GM12878 (cell line): ENCODE measurements at regions not wholly inside any gene's neighbourhood (a gene's known extent, or its start where the extent isn't known, plus 50 kb on each side); places are given as distances from the start of the nearest gene placed in this dataset.

Source experiments
- ATAC-seq: fragments of 200-7000 bp; cut with Tn5 transposase; 3 replicates; pipeline ENCODE4 v1.9.1; 2020; ENCODE audit warnings: mild to moderate bottlenecking, moderate library complexity
- BruUV-seq: library from RNA; stranded (reverse); fragments of 400-500 nt; replicated peaks from 2 replicates; lab custom pipeline; 2021; lab: Mats Ljungman, UMichigan
- CTCF ChIA-PET: fragments of 300-600 bp; sonication (Branson Sonifier 250); formaldehyde crosslinking; extraction: SDS; loops from one replicate; lab custom pipeline; 2021; ENCODE audit warnings: inconsistent platforms; lab: Yijun Ruan, JAX
- POLR2A ChIA-PET: fragments of 350-600 bp; formaldehyde crosslinking; extraction: SDS; loops from one replicate; lab custom pipeline; 2021; ENCODE audit warnings: inconsistent platforms; lab: Charles Lee
- RAD21 ChIA-PET: fragments of 300-600 bp; sonication (Branson Sonifier 250); formaldehyde crosslinking; loops from one replicate; lab custom pipeline; 2023; ENCODE audit warnings: antibody characterized with exemption; ENCODE audit not compliant: unreplicated experiment; lab: Charles Lee
- SMC1A ChIA-PET: fragments of 300-600 bp; sonication (Branson Sonifier 250); formaldehyde crosslinking; loops from one replicate; lab custom pipeline; 2023; ENCODE audit not compliant: unreplicated experiment, uncharacterized antibody; lab: Charles Lee
- DNase-seq: peaks from one replicate; pipeline ENCODE4 v3.0.0-alpha.2; 2011; ENCODE audit warnings: low read depth, low spot score
- FAIRE-seq: peaks from 3 replicates; lab custom pipeline; 2011; peaks lifted over from hg19 to GRCh38; lab: Jason Lieb, UNC
- H2AFZ ChIP-seq: 2 replicates; pipeline ENCODE4 v1.6.0; 2011; ENCODE audit warnings: low read depth, low read length, control low read depth; ENCODE audit not compliant: control insufficient read depth
- H3K27ac ChIP-seq: 2 replicates; pipeline ENCODE4 v1.5.1; 2011; ENCODE audit warnings: control low read depth; ENCODE audit not compliant: control insufficient read depth, insufficient read depth
- H3K27me3 ChIP-seq, 2 experiments: replicated peaks in 1 of 2; 2 replicates each; pipeline versions ENCODE4 v1.6.0 to v1.6.1; 2011; ENCODE audit warnings: low read length in 1 of 2; ENCODE audit not compliant: control insufficient read depth in 2 of 2, insufficient read depth in 2 of 2
- H3K36me3 ChIP-seq, 2 experiments: 2 replicates each; pipeline ENCODE4 v1.5.1; 2011; ENCODE audit warnings: low read length in 1 of 2; ENCODE audit not compliant: control insufficient read depth in 2 of 2, insufficient read depth in 2 of 2
- H3K4me1 ChIP-seq: 2 replicates; pipeline ENCODE4 v1.6.1; 2011; ENCODE audit warnings: mild to moderate bottlenecking, low read length, moderate library complexity, mixed read lengths; ENCODE audit not compliant: control insufficient read depth, insufficient read depth
- H3K4me2 ChIP-seq: 2 replicates; pipeline ENCODE4 v1.6.0; 2011; ENCODE audit warnings: control low read depth; ENCODE audit not compliant: control insufficient read depth, insufficient read depth
- H3K4me3 ChIP-seq: fragments of 200-600 bp; sonication (generic); 2 replicates; pipeline ENCODE4 v1.5.1; 2016
- H3K79me2 ChIP-seq: 2 replicates; pipeline ENCODE4 v1.6.0; 2011; ENCODE audit warnings: low read length; ENCODE audit not compliant: control insufficient read depth, insufficient read depth
- H3K9ac ChIP-seq: 2 replicates; pipeline ENCODE4 v1.8.0; 2011; ENCODE audit warnings: low read length, control low read depth, mixed read lengths; ENCODE audit not compliant: control insufficient read depth, insufficient read depth
- H3K9me3 ChIP-seq: replicated peaks from 3 replicates; pipeline ENCODE4 v1.5.1; 2011; ENCODE audit warnings: mild to moderate bottlenecking, low read length; ENCODE audit not compliant: control insufficient read depth, insufficient read depth
- H4K20me1 ChIP-seq: 2 replicates; pipeline ENCODE4 v1.6.0; 2011; ENCODE audit not compliant: control insufficient read depth, insufficient read depth
- ETV6 ChIP-seq, 2 experiments: fragments of 450-650 bp in 1 of 2; IDR thresholded peaks in 1 of 2; conservative IDR thresholded peaks in 1 of 2; 2 replicates each; pipeline ENCODE4 v1.6.1; 2014; ENCODE audit warnings: antibody characterized with exemption in 1 of 2, borderline replicate concordance in 1 of 2, low read depth in 1 of 2, mild to moderate bottlenecking in 1 of 2, moderate library complexity in 1 of 2
- GATAD2B ChIP-seq: fragments of 450-650 bp; conservative IDR thresholded peaks from 2 replicates; pipeline ENCODE4 v1.6.1; 2017; ENCODE audit warnings: low read depth, mild to moderate bottlenecking, moderate library complexity
- NBN ChIP-seq: fragments of 450-650 bp; IDR thresholded peaks from 2 replicates; pipeline ENCODE4 v1.6.1; 2016
- PAX8 ChIP-seq: fragments of 450-650 bp; IDR thresholded peaks from 2 replicates; pipeline ENCODE4 v1.6.1; 2017; ENCODE audit warnings: mild to moderate bottlenecking, moderate library complexity
- RBBP5 ChIP-seq: fragments of 200-600 bp; sonication (generic); conservative IDR thresholded peaks from 2 replicates; pipeline ENCODE4 v1.6.1; 2016
- RFX5 ChIP-seq: IDR thresholded peaks from 2 replicates; pipeline ENCODE4 v1.6.1; 2011; ENCODE audit warnings: low read depth, low read length, improper control_type of control experiment
- STAT3 ChIP-seq: IDR thresholded peaks from 2 replicates; pipeline ENCODE4 v1.6.1; 2011; ENCODE audit warnings: low read depth, low read length, improper control_type of control experiment
- WGBS: methylation state at CpG from one replicate; pipeline ENCODE4 v1.1.6; 2016; ENCODE audit warnings: low lambda C conversion rate; ENCODE audit not compliant: insufficient replicate concordance, insufficient coverage; ENCODE audit errors: missing lambda C conversion rate; 5-methylcytosine and 5-hydroxymethylcytosine counted together
- in situ Hi-C: fragments of 300-500 bp; cut with MboI; formaldehyde crosslinking; loops from 9 replicates; pipeline ENCODE4 v1.14.3; 2018; ENCODE audit warnings: mixed read lengths
- intact Hi-C: fragments of 100-400 bp; cut with micrococcal nuclease; formaldehyde crosslinking; loops from one replicate; pipeline ENCODE4 v1.14.2; 2022; ENCODE audit not compliant: unreplicated experiment
- TF ChIP-seq, protein P1 (sequence below): IDR thresholded peaks from 2 replicates; pipeline ENCODE4 v1.6.1; 2012; ENCODE audit warnings: low read length, inconsistent platforms
- TF ChIP-seq, protein P2 (sequence below): fragments of 450-650 bp; IDR thresholded peaks from 2 replicates; pipeline ENCODE4 v1.6.1; 2017; ENCODE audit warnings: mild to moderate bottlenecking, moderate library complexity
- TF ChIP-seq, protein P3 (sequence below): fragments of 150-350 bp; IDR thresholded peaks from 2 replicates; pipeline ENCODE4 v1.6.1; 2016; ENCODE audit warnings: low read depth, low read length
- TF ChIP-seq, protein P4 (sequence below): IDR thresholded peaks from 2 replicates; pipeline ENCODE4 v1.6.1; 2012; ENCODE audit warnings: low read depth, low read length, improper control_type of control experiment

DNA sequence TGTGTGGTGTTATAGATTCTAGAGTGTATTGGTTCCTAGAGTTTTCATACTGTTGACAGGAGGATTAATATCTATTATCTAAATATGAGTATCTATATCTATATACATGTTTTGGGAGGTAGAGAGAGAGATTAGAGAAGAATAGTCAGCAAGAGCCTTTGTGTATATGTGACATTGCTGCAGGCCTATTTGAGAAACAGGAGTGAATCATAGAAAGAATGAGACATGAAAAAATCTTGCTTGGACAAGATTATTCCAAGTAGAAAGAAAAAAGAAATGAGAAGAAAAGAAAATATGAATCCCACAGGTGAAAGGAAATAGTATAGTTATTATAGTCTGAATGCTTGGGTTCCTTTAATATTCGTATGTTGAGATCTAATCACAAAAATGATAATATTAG is 720.4 kb downstream of the RERGL start:
- Histone ChIP-seq H3K27me3 (no peaks in the 10 kb centered on the region), H3K79me2 (no peaks in the 10 kb centered on the region), H3K4me3 (no peak overlapping the region), H3K9ac (no peak overlapping the region), H3K27ac (no peak overlapping the region), H3K4me1 (no peaks in the 10 kb centered on the region), H3K36me3 (no peaks in the 10 kb centered on the region), H3K9me3 (no peaks in the 10 kb centered on the region), H4K20me1 (no peaks in the 10 kb centered on the region), H3K4me2 (no peak overlapping the region), H2AFZ (no peak overlapping the region)
- CTCF ChIA-PET, result interaction anchor here (2.0 kb wide), 1 partner anchor 14 kb away, joined by 6 read pairs; no protein-coding TSS in a partner anchor
- POLR2A ChIA-PET, result interaction anchor here (0.5 kb wide), 1 partner anchor 518 kb away, joined by 3 read pairs; no protein-coding TSS in a partner anchor
- TF ChIP-seq, protein P1, sequence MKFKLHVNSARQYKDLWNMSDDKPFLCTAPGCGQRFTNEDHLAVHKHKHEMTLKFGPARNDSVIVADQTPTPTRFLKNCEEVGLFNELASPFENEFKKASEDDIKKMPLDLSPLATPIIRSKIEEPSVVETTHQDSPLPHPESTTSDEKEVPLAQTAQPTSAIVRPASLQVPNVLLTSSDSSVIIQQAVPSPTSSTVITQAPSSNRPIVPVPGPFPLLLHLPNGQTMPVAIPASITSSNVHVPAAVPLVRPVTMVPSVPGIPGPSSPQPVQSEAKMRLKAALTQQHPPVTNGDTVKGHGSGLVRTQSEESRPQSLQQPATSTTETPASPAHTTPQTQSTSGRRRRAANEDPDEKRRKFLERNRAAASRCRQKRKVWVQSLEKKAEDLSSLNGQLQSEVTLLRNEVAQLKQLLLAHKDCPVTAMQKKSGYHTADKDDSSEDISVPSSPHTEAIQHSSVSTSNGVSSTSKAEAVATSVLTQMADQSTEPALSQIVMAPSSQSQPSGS, result no peak
- no peak for TF ChIP-seq GATAD2B
- TF ChIP-seq, protein P2, sequence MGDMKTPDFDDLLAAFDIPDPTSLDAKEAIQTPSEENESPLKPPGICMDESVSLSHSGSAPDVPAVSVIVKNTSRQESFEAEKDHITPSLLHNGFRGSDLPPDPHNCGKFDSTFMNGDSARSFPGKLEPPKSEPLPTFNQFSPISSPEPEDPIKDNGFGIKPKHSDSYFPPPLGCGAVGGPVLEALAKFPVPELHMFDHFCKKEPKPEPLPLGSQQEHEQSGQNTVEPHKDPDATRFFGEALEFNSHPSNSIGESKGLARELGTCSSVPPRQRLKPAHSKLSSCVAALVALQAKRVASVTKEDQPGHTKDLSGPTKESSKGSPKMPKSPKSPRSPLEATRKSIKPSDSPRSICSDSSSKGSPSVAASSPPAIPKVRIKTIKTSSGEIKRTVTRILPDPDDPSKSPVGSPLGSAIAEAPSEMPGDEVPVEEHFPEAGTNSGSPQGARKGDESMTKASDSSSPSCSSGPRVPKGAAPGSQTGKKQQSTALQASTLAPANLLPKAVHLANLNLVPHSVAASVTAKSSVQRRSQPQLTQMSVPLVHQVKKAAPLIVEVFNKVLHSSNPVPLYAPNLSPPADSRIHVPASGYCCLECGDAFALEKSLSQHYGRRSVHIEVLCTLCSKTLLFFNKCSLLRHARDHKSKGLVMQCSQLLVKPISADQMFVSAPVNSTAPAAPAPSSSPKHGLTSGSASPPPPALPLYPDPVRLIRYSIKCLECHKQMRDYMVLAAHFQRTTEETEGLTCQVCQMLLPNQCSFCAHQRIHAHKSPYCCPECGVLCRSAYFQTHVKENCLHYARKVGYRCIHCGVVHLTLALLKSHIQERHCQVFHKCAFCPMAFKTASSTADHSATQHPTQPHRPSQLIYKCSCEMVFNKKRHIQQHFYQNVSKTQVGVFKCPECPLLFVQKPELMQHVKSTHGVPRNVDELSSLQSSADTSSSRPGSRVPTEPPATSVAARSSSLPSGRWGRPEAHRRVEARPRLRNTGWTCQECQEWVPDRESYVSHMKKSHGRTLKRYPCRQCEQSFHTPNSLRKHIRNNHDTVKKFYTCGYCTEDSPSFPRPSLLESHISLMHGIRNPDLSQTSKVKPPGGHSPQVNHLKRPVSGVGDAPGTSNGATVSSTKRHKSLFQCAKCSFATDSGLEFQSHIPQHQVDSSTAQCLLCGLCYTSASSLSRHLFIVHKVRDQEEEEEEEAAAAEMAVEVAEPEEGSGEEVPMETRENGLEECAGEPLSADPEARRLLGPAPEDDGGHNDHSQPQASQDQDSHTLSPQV, result no peak
- TF ChIP-seq STAT3, result no peak
- TF ChIP-seq, protein P3, sequence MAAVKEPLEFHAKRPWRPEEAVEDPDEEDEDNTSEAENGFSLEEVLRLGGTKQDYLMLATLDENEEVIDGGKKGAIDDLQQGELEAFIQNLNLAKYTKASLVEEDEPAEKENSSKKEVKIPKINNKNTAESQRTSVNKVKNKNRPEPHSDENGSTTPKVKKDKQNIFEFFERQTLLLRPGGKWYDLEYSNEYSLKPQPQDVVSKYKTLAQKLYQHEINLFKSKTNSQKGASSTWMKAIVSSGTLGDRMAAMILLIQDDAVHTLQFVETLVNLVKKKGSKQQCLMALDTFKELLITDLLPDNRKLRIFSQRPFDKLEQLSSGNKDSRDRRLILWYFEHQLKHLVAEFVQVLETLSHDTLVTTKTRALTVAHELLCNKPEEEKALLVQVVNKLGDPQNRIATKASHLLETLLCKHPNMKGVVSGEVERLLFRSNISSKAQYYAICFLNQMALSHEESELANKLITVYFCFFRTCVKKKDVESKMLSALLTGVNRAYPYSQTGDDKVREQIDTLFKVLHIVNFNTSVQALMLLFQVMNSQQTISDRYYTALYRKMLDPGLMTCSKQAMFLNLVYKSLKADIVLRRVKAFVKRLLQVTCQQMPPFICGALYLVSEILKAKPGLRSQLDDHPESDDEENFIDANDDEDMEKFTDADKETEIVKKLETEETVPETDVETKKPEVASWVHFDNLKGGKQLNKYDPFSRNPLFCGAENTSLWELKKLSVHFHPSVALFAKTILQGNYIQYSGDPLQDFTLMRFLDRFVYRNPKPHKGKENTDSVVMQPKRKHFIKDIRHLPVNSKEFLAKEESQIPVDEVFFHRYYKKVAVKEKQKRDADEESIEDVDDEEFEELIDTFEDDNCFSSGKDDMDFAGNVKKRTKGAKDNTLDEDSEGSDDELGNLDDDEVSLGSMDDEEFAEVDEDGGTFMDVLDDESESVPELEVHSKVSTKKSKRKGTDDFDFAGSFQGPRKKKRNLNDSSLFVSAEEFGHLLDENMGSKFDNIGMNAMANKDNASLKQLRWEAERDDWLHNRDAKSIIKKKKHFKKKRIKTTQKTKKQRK, result no peak
- no peak for TF ChIP-seq ETV6 (conservative IDR thresholded peaks at IDR 0.05 in 1 of 2, IDR thresholded peaks at IDR 0.05 in 1 of 2; ENCODE audit: borderline replicate concordance in 1 of 2, low read depth in 1 of 2)
- no peak for TF ChIP-seq RFX5
- TF ChIP-seq, protein P4, sequence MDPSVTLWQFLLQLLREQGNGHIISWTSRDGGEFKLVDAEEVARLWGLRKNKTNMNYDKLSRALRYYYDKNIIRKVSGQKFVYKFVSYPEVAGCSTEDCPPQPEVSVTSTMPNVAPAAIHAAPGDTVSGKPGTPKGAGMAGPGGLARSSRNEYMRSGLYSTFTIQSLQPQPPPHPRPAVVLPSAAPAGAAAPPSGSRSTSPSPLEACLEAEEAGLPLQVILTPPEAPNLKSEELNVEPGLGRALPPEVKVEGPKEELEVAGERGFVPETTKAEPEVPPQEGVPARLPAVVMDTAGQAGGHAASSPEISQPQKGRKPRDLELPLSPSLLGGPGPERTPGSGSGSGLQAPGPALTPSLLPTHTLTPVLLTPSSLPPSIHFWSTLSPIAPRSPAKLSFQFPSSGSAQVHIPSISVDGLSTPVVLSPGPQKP, result no peak
- no peak for TF ChIP-seq RBBP5
- no peak for TF ChIP-seq PAX8
- TF ChIP-seq NBN, result no peak
- intact Hi-C loops, result no loop called here
- ATAC-seq, result no peak
- no peak for DNase-seq
- SMC1A ChIA-PET, result no interaction called here
- no peak for FAIRE-seq
- RAD21 ChIA-PET, result interaction anchor here (1.2 kb wide), 1 partner anchor 290 kb away, joined by 3 read pairs; no protein-coding TSS in a partner anchor
- no TSS peak for BruUV-seq
- 0% methylated on average over 1 of the region's 1 CpG for WGBS
- in situ Hi-C loops, result no loop called here
